Thyroid gland (tissue), 4 donors: ENCODE measurements at regions not wholly inside any gene's neighbourhood (a gene's known extent, or its start where the extent isn't known, plus 50 kb on each side); places are given as distances from the start of the nearest gene placed in this dataset.

Experiments used
- DNase-seq, 2 donors: peaks; one replicate each; pipeline ENCODE4 v3.0.0-alpha.2; 2019
- H3K27ac ChIP-seq, 3 donors: fragments of 200-600 bp; sonication (generic); 1 replicate in 2 of 3; 2 replicates in 1 of 3; pipeline ENCODE4 v1.5.1; 2016 to 2019; ENCODE audit warnings: mild to moderate bottlenecking in 1 of 3, moderate library complexity in 1 of 3
- H3K27me3 ChIP-seq: fragments of 200-600 bp; sonication (generic); one replicate; pipeline ENCODE4 v1.5.1; 2019
- H3K36me3 ChIP-seq, 2 donors: fragments of 200-600 bp; sonication (generic); one replicate each; pipeline ENCODE4 v1.5.1; 2016 to 2019
- H3K4me1 ChIP-seq, 2 donors: fragments of 200-600 bp; sonication (generic); one replicate each; pipeline ENCODE4 v1.5.1; 2017 to 2019
- H3K4me3 ChIP-seq, 3 donors: fragments of 200-600 bp; sonication (generic); replicated peaks in 1 of 3; 1 replicate in 2 of 3; 2 replicates in 1 of 3; pipeline ENCODE4 v1.5.1; 2016; ENCODE audit warnings: mild to moderate bottlenecking in 1 of 3
- H3K9me3 ChIP-seq: fragments of 200-600 bp; sonication (generic); one replicate; pipeline ENCODE4 v1.5.1; 2017
- CTCF ChIP-seq, 6 experiments: fragments of 200-600 bp in 3 of 6; fragments of 450-650 bp in 3 of 6; sonication (generic) in 3 of 6; IDR thresholded peaks; one replicate each; pipeline ENCODE4 v1.5.1; 2016 to 2019; ENCODE audit warnings: antibody characterized with exemption in 6 of 6, mild to moderate bottlenecking in 2 of 6, inconsistent platforms in 1 of 6, moderate library complexity in 1 of 6
- POLR2A ChIP-seq, 2 donors: fragments of 450-650 bp; IDR thresholded peaks; one replicate each; pipeline ENCODE4 v1.6.1; 2017; ENCODE audit warnings: antibody characterized with exemption in 2 of 2, mild to moderate bottlenecking in 2 of 2, moderate library complexity in 1 of 2
- WGBS, 2 donors: methylation state at CpG; one replicate each; pipeline ENCODE4 v1.1.5; 2017; 5-methylcytosine and 5-hydroxymethylcytosine counted together
- intact Hi-C: fragments of 100-400 bp; cut with DNase I; formaldehyde crosslinking; loops from one replicate; pipeline ENCODE4 v1.15.1; 2023

- intact Hi-C loops: no loop called here
- 71% methylated on average over 3 of the region's 3 CpGs for WGBS, 2 donors
- H3K4me3 ChIP-seq: no peak overlapping the region
- H3K27ac ChIP-seq: no peak overlapping the region
- no peak for DNase-seq
- H3K36me3 ChIP-seq: no peaks in the 10 kb centered on the region
- no peaks in the 10 kb centered on the region for H3K27me3 ChIP-seq
- H3K9me3 ChIP-seq: no peaks in the 10 kb centered on the region
- no peaks in the 10 kb centered on the region for H3K4me1 ChIP-seq
- TF ChIP-seq CTCF (IDR thresholded peaks at IDR 0.05) (no peak), POLR2A (IDR thresholded peaks at IDR 0.05) (no peak)
These were observed 56.1 kb upstream of the PKP2 start for GRCh38 chr12:32952681-32953080.

GRCh38 chr12:32949815-32950214 is 53.2 kb upstream of the PKP2 start:
- Histone ChIP-seq H3K4me1 (no peaks in the 10 kb centered on the region), H3K27ac (no peak overlapping the region), H3K36me3 (no peaks in the 10 kb centered on the region), H3K9me3 (no peaks in the 10 kb centered on the region), H3K4me3 (no peak overlapping the region), H3K27me3 (no peaks in the 10 kb centered on the region)
- intact Hi-C loops: no loop called here
- WGBS, 2 donors: 65 to 81% methylated on average over 3 of the region's 3 CpGs
- DNase-seq: no peak
- TF ChIP-seq CTCF (IDR thresholded peaks at IDR 0.05) (no peak), POLR2A (IDR thresholded peaks at IDR 0.05) (no peak)

GRCh38 chr12:32947206-32948067 is 50.9 kb upstream of the PKP2 start:
- no peak for DNase-seq
- no peaks in the 10 kb centered on the region for H3K27me3 ChIP-seq
- no peak overlapping the region for H3K4me3 ChIP-seq
- TF ChIP-seq POLR2A (IDR thresholded peaks at IDR 0.05) (no peak), CTCF (IDR thresholded peaks at IDR 0.05) (peak in 2 of 6 experiments; percentile 21 to 42)
- no peaks in the 10 kb centered on the region for H3K4me1 ChIP-seq
- 82 to 86% methylated on average over 4 of the region's 4 CpGs for WGBS, 2 donors
- no peaks in the 10 kb centered on the region for H3K36me3 ChIP-seq
- intact Hi-C loops: no loop called here
- no peak overlapping the region for H3K27ac ChIP-seq
- no peaks in the 10 kb centered on the region for H3K9me3 ChIP-seq

GRCh38 chr12:32946504-32947131 is 50.0 kb upstream of the PKP2 start:
- intact Hi-C loops: no loop called here
- WGBS, 2 donors: 70 to 74% methylated on average over 6 of the region's 6 CpGs
- H3K4me1 ChIP-seq: no peaks in the 10 kb centered on the region
- H3K36me3 ChIP-seq: no peaks in the 10 kb centered on the region
- no peaks in the 10 kb centered on the region for H3K27me3 ChIP-seq
- TF ChIP-seq POLR2A (IDR thresholded peaks at IDR 0.05) (no peak), CTCF (IDR thresholded peaks at IDR 0.05) (no peak)
- H3K4me3 ChIP-seq: no peak overlapping the region
- H3K27ac ChIP-seq: no peak overlapping the region
- no peaks in the 10 kb centered on the region for H3K9me3 ChIP-seq
- DNase-seq: no peak
